ENCODE measurements at regions not wholly inside any gene's neighbourhood (a gene's known extent, or its start where the extent isn't known, plus 50 kb on each side); places are given as distances from the start of the nearest gene placed in this dataset.
"Not testable (repeated sequence)": the region's sequence is repeated elsewhere in the genome, so short reads cannot be mapped to it uniquely, and the experiment has no call there.

DNA sequence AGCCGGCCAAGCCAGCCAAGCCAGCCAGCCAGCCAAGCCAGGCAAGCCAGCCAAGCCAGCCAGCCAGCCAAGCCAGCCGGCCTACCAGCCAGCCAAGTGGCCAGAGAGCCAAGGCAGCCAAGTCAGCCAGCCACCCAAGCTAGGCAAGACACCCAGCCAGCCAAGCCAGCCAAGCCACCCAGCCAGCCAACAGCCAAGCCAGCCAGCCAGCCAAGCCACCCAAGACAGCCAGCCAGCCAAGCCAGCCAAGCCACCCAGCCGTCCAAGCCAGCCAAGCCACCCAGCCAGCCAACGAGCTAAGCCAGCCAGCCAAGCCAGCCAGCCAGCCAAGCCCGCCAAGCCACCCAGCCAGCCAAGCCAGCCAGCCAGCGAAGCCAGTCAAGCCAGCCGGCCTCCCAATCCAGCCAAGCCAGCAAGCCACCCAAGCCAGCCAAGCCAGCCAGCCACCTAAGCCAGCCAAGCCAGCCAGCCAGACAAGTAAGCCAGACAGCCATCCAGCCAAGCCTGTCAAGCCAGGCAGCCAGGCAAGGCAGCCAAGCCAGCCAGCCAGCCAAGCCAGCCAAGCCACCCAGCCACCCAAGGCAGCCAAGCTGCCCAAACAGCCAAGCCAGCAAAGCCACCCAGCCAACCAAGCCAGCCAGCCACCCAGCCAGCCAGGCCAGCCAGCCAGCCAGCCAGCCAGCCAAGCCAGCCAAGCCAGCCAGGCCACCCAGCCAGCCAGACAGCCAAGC lies 200.5 kb downstream of the GOLGA6L6 start:
- no peak overlapping the region for H3K27ac ChIP-seq
- H3K4me1 ChIP-seq, result peaks cover 0 to 5% (median 0%) of the 10 kb centered on the region in 6 donors
- DNase-seq, result peak; percentile 96
- H3K36me3 ChIP-seq, result no peaks in the 10 kb centered on the region
- intact Hi-C loops (cut with DNase I; ENCODE audit: low total_unique reads), result no loop called here
- WGBS, 5 donors, result 60 to 76% (median 74%) methylated on average over 7 of the region's 7 CpGs
- TF ChIP-seq POLR2AphosphoS5 (IDR thresholded peaks at IDR 0.05) (no peak), POLR2A (IDR thresholded peaks at IDR 0.05) (no peak), CTCF (IDR thresholded peaks at IDR 0.05 in 8 of 11, conservative IDR thresholded peaks at IDR 0.05 in 3 of 11) (no peak)
- no peak overlapping the region for H3K4me3 ChIP-seq
- H3K27me3 ChIP-seq (replicated peaks in 1 of 7), result no peaks in the 10 kb centered on the region
- peaks cover 0 to 50% (median 18%) of the 10 kb centered on the region in 8 donors for H3K9me3 ChIP-seq

GRCh38 chr15:20340331-20340811 lies 201.2 kb downstream of the GOLGA6L6 start:
- no peaks in the 10 kb centered on the region for H3K36me3 ChIP-seq
- DNase-seq, result peak; percentile 88
- intact Hi-C loops (cut with DNase I; ENCODE audit: low total_unique reads), result no loop called here
- H3K27me3 ChIP-seq (replicated peaks in 1 of 7), result no peaks in the 10 kb centered on the region
- no peak overlapping the region for H3K27ac ChIP-seq
- WGBS, 5 donors, result 64 to 81% (median 78%) methylated on average over 9 of the region's 9 CpGs
- H3K9me3 ChIP-seq, result peaks cover 0 to 43% (median 18%) of the 10 kb centered on the region in 8 donors
- peaks cover 0 to 5% (median 0%) of the 10 kb centered on the region in 6 donors for H3K4me1 ChIP-seq
- H3K4me3 ChIP-seq, result no peak overlapping the region
- no peak for TF ChIP-seq POLR2AphosphoS5 (IDR thresholded peaks at IDR 0.05)
- no peak for TF ChIP-seq CTCF (IDR thresholded peaks at IDR 0.05 in 8 of 11, conservative IDR thresholded peaks at IDR 0.05 in 3 of 11)
- no peak for TF ChIP-seq POLR2A (IDR thresholded peaks at IDR 0.05)

- 72 to 76% (median 75%) methylated on average over 12 to 17 of the region's 17 CpGs for WGBS, 5 donors
- DNase-seq, result peak; percentile 79
- H3K4me3 ChIP-seq; H3K27me3 ChIP-seq (replicated peaks in 1 of 7); H3K27ac ChIP-seq; intact Hi-C loops (cut with DNase I; ENCODE audit: low total_unique reads); H3K4me1 ChIP-seq; H3K36me3 ChIP-seq: not testable (repeated sequence)
- peaks cover 0 to 34% (median 15%) of the 10 kb centered on the region in 8 donors for H3K9me3 ChIP-seq
Observed at GRCh38 chr15:20339086-20339791, 202.4 kb downstream of the GOLGA6L6 start.

GRCh38 chr15:20338671-20339070 lies 202.9 kb downstream of the GOLGA6L6 start:
- intact Hi-C loops (cut with DNase I; ENCODE audit: low total_unique reads); H3K36me3 ChIP-seq; H3K27me3 ChIP-seq (replicated peaks in 1 of 7); H3K4me3 ChIP-seq; H3K4me1 ChIP-seq; H3K27ac ChIP-seq: not testable (repeated sequence)
- 79 to 88% (median 82%) methylated on average over 13 of the region's 13 CpGs for WGBS, 5 donors
- DNase-seq, result peak; percentile 75
- peaks cover 0 to 34% (median 15%) of the 10 kb centered on the region in 8 donors for H3K9me3 ChIP-seq

- intact Hi-C loops (cut with DNase I; ENCODE audit: low total_unique reads); H3K27ac ChIP-seq; DNase-seq; H3K27me3 ChIP-seq (replicated peaks in 1 of 7); H3K4me3 ChIP-seq; H3K4me1 ChIP-seq; H3K36me3 ChIP-seq: not testable (repeated sequence)
- H3K9me3 ChIP-seq, result peaks cover 0 to 31% (median 15%) of the 10 kb centered on the region in 8 donors
- WGBS, 5 donors, result 81 to 90% (median 84%) methylated on average over 5 of the region's 5 CpGs
Observed at GRCh38 chr15:20337238-20337637, 204.4 kb downstream of the GOLGA6L6 start.

GRCh38 chr15:20334451-20334850 lies 207.1 kb downstream of the GOLGA6L6 start:
- H3K4me1 ChIP-seq; intact Hi-C loops (cut with DNase I; ENCODE audit: low total_unique reads); H3K27ac ChIP-seq; H3K36me3 ChIP-seq; H3K27me3 ChIP-seq (replicated peaks in 1 of 7); H3K4me3 ChIP-seq: not testable (repeated sequence)
- 94 to 100% (median 95%) methylated on average over 1 to 6 of the region's 6 CpGs for WGBS, 5 donors
- DNase-seq, result peak; percentile 56
- peaks cover 0 to 17% (median 7%) of the 10 kb centered on the region in 8 donors for H3K9me3 ChIP-seq

GRCh38 chr15:20325751-20326150 lies 215.8 kb downstream of the GOLGA6L6 start:
- H3K4me3 ChIP-seq; H3K36me3 ChIP-seq; H3K27ac ChIP-seq; H3K9me3 ChIP-seq; H3K27me3 ChIP-seq (replicated peaks in 1 of 7); H3K4me1 ChIP-seq; intact Hi-C loops (cut with DNase I; ENCODE audit: low total_unique reads); DNase-seq: not testable (repeated sequence)
- 88 to 95% (median 91%) methylated on average over 2 to 4 of the region's 4 CpGs; no CpG with 5 or more reads in 1 of the 5 donors for WGBS, 5 donors

GRCh38 chr15:20317132-20317531 lies 224.5 kb downstream of the GOLGA6L6 start:
- H3K36me3 ChIP-seq; H3K4me3 ChIP-seq; H3K9me3 ChIP-seq; DNase-seq; H3K27me3 ChIP-seq (replicated peaks in 1 of 7); H3K27ac ChIP-seq; H3K4me1 ChIP-seq; intact Hi-C loops (cut with DNase I; ENCODE audit: low total_unique reads): not testable (repeated sequence)
- WGBS, 5 donors, result 44 to 56% (median 49%) methylated on average over 2 of the region's 2 CpGs
